K562 (cell line): ENCODE measurements at regions not wholly inside any gene's neighbourhood (a gene's known extent, or its start where the extent isn't known, plus 50 kb on each side); places are given as distances from the start of the nearest gene placed in this dataset.

Experiments
- ATAC-seq: fragments of 200-7000 bp; cut with Tn5 transposase; 3 replicates; pipeline ENCODE4 v1.9.1; 2020; ENCODE audit warnings: moderate library complexity
- BruUV-seq: library from RNA; stranded (reverse); fragments of 400-500 nt; replicated peaks from 2 replicates; lab custom pipeline; 2021; lab: Mats Ljungman, UMichigan
- CTCF ChIA-PET: fragments of 300-600 bp; formaldehyde crosslinking; extraction: SDS; loops from one replicate; lab custom pipeline; 2021; ENCODE audit warnings: low intra/inter-chr PET ratio; lab: Yijun Ruan, JAX
- POLR2A ChIA-PET: fragments of 300-600, 350-650 bp; sonication (Branson Sonifier 250); formaldehyde crosslinking; extraction: SDS; loops from one replicate; lab custom pipeline; 2021; ENCODE audit warnings: antibody characterized with exemption, inconsistent platforms; lab: Yijun Ruan, JAX
- DNase-seq, 4 experiments: peaks; one replicate each; pipeline versions ENCODE4 v3.0.0 to v3.0.0-alpha.2; 2011 to 2018; ENCODE audit warnings: low spot score in 3 of 4, mixed read lengths in 3 of 4; ENCODE audit errors: extremely low read depth in 1 of 4
- FAIRE-seq: peaks from 2 replicates; lab custom pipeline; 2011; peaks lifted over from hg19 to GRCh38; lab: Jason Lieb, UNC
- H2AFZ ChIP-seq: 2 replicates; pipeline ENCODE4 v1.6.0; 2011; ENCODE audit warnings: low read depth, low read length, control low read depth, inconsistent platforms
- H3K27ac ChIP-seq: fragments of 200-600 bp; 3 replicates; pipeline ENCODE4 v1.8.0; 2011; ENCODE audit warnings: low read depth, mild to moderate bottlenecking, control low read depth, inconsistent platforms, low read length, moderate library complexity, mixed read lengths; ENCODE audit errors: extremely low read depth
- H3K27me3 ChIP-seq, 2 experiments: fragments of 300-600 bp in 1 of 2; 2 replicates in 1 of 2; 3 replicates in 1 of 2; pipeline versions ENCODE4 v1.6.0 to v1.8.0; 2011; ENCODE audit warnings: inconsistent platforms in 2 of 2, low read length in 2 of 2, mild to moderate bottlenecking in 1 of 2, mixed read lengths in 1 of 2, moderate library complexity in 1 of 2; ENCODE audit not compliant: control insufficient read depth in 2 of 2, insufficient read depth in 2 of 2
- H3K36me3 ChIP-seq: fragments of 300-600 bp; 3 replicates; pipeline ENCODE4 v1.8.0; 2011; ENCODE audit warnings: mild to moderate bottlenecking, low read length, inconsistent platforms; ENCODE audit not compliant: control insufficient read depth, insufficient read depth
- H3K4me1 ChIP-seq, 2 experiments: fragments of 200-600 bp in 1 of 2; replicated peaks in 1 of 2; 2 replicates in 1 of 2; 3 replicates in 1 of 2; pipeline versions ENCODE4 v1.5.1 to v1.8.0; 2011; ENCODE audit warnings: inconsistent platforms in 2 of 2, low read length in 2 of 2, mild to moderate bottlenecking in 1 of 2, mixed read lengths in 1 of 2, moderate library complexity in 1 of 2; ENCODE audit not compliant: control insufficient read depth in 2 of 2, insufficient read depth in 2 of 2
- H3K4me2 ChIP-seq: 2 replicates; pipeline ENCODE4 v1.6.1; 2011; ENCODE audit warnings: low read length, control low read depth, inconsistent platforms, mixed read lengths; ENCODE audit not compliant: insufficient read depth
- H3K4me3 ChIP-seq: fragments of 200-600 bp; sonication (generic), shearing (Covaris generic); 2 replicates; pipeline ENCODE4 v1.5.1; 2016; ENCODE audit warnings: control low read depth, inconsistent platforms
- H3K79me2 ChIP-seq: fragments of 200-600 bp; 3 replicates; pipeline ENCODE4 v1.8.0; 2011; ENCODE audit warnings: low read length, inconsistent platforms; ENCODE audit not compliant: control insufficient read depth, insufficient read depth
- H3K9ac ChIP-seq, 2 experiments: 2 replicates each; pipeline versions ENCODE4 v1.6.0 to v1.6.1; 2011; ENCODE audit warnings: low read depth in 2 of 2, low read length in 2 of 2, control low read depth in 1 of 2, inconsistent platforms in 1 of 2, mild to moderate bottlenecking in 1 of 2, mixed read lengths in 1 of 2; ENCODE audit not compliant: insufficient read depth in 1 of 2
- H3K9me1 ChIP-seq: one replicate; pipeline ENCODE4 v1.6.0; 2011; ENCODE audit warnings: inconsistent platforms, mild to moderate bottlenecking, low read length, moderate library complexity; ENCODE audit not compliant: control insufficient read depth, insufficient read depth
- H3K9me3 ChIP-seq: replicated peaks from 2 replicates; pipeline ENCODE4 v1.5.1; 2011; ENCODE audit warnings: low read depth, low read length, inconsistent platforms; ENCODE audit not compliant: control insufficient read depth, insufficient read depth
- H4K20me1 ChIP-seq: replicated peaks from 2 replicates; pipeline ENCODE4 v1.6.1; 2011; ENCODE audit warnings: low read length, inconsistent platforms, mixed read lengths; ENCODE audit not compliant: control insufficient read depth, insufficient read depth
- CEBPG ChIP-seq, 3 experiments: fragments of 200-800 bp in 1 of 3; sonication (Bioruptor generic) in 1 of 3; sonication (generic) in 1 of 3; formaldehyde crosslinking in 1 of 3; IDR thresholded peaks in 2 of 3; conservative IDR thresholded peaks in 1 of 3; 2 replicates each; pipeline versions ENCODE4 v1.6.1 to v1.8.0; 2016 to 2022; ENCODE audit warnings: missing compliant biosample characterization in 2 of 3, missing genetic modification characterization in 2 of 3, mild to moderate bottlenecking in 1 of 3, missing genetic modification reagents in 1 of 3
- DIDO1 ChIP-seq: fragments of 450-650 bp; IDR thresholded peaks from 2 replicates; pipeline ENCODE4 v1.6.1; 2016; ENCODE audit warnings: low read depth, missing biosample characterization, missing genetic modification characterization
- KDM5B ChIP-seq: fragments of 200-600 bp; sonication (generic); IDR thresholded peaks from 2 replicates; pipeline ENCODE4 v1.6.1; 2012; ENCODE audit warnings: low read depth, mild to moderate bottlenecking, moderate library complexity, low read length, control low read depth, inconsistent platforms; ENCODE audit not compliant: insufficient replicate concordance
- POLR2AphosphoS2 ChIP-seq: IDR thresholded peaks from 2 replicates; pipeline ENCODE4 v1.6.1; 2012; ENCODE audit warnings: low read length, improper control_type of control experiment
- ZNF324 ChIP-seq: fragments of 250-450 bp; sonication (Bioruptor Pico); IDR thresholded peaks from 2 replicates; pipeline ENCODE4 v1.4.0; 2020; ENCODE audit warnings: mild to moderate bottlenecking
- ZNF384 ChIP-seq: IDR thresholded peaks from 2 replicates; pipeline ENCODE4 v1.6.1; 2012; ENCODE audit warnings: low read depth, low read length, improper control_type of control experiment
- ZNF561 ChIP-seq: fragments of 450-650 bp; formaldehyde crosslinking; conservative IDR thresholded peaks from 2 replicates; pipeline ENCODE4 v1.4.0; 2020; ENCODE audit warnings: mild to moderate bottlenecking, moderate library complexity
- WGBS: fragments of 100-300 bp; shearing (Covaris generic); methylation state at CpG from one replicate; pipeline ENCODE4 v1.1.6; 2016; ENCODE audit warnings: low coverage, mixed read lengths; ENCODE audit not compliant: insufficient coverage; ENCODE audit errors: missing lambda C conversion rate; 5-methylcytosine and 5-hydroxymethylcytosine counted together
- in situ Hi-C: fragments of 300-500 bp; cut with MboI; formaldehyde crosslinking; loops from 4 replicates; pipeline ENCODE4 v1.15.0; 2018; ENCODE audit warnings: inconsistent platforms, mixed read lengths
- intact Hi-C: fragments of 100-400 bp; cut with micrococcal nuclease; formaldehyde crosslinking; loops from 2 replicates; pipeline ENCODE4 v1.14.2; 2022
- TF ChIP-seq, protein P1 (sequence below): sonication (generic); formaldehyde crosslinking; IDR thresholded peaks from 2 replicates; pipeline ENCODE4 v1.8.0; 2022; ENCODE audit warnings: mild to moderate bottlenecking, low read depth, missing genetic modification reagents
- TF ChIP-seq, protein P2 (sequence below): fragments of 450-650 bp; IDR thresholded peaks from 2 replicates; pipeline ENCODE4 v1.6.1; 2017; ENCODE audit warnings: antibody characterized with exemption, mild to moderate bottlenecking
- TF ChIP-seq, protein P3 (sequence below), 2 experiments: IDR thresholded peaks; 2 replicates each; pipeline ENCODE4 v1.6.1; 2012; ENCODE audit warnings: improper control_type of control experiment in 2 of 2, low read depth in 2 of 2, low read length in 2 of 2, borderline replicate concordance in 1 of 2

GRCh38 chr13:34422956-34423355 is 519.1 kb upstream of the NBEA start:
- no peak for ATAC-seq
- no peak overlapping the region for H2AFZ ChIP-seq
- TF ChIP-seq, protein P1, sequence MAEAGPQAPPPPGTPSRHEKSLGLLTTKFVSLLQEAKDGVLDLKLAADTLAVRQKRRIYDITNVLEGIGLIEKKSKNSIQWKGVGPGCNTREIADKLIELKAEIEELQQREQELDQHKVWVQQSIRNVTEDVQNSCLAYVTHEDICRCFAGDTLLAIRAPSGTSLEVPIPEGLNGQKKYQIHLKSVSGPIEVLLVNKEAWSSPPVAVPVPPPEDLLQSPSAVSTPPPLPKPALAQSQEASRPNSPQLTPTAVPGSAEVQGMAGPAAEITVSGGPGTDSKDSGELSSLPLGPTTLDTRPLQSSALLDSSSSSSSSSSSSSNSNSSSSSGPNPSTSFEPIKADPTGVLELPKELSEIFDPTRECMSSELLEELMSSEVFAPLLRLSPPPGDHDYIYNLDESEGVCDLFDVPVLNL (CRISPR knock-in tag), result no peak
- TF ChIP-seq, protein P2, sequence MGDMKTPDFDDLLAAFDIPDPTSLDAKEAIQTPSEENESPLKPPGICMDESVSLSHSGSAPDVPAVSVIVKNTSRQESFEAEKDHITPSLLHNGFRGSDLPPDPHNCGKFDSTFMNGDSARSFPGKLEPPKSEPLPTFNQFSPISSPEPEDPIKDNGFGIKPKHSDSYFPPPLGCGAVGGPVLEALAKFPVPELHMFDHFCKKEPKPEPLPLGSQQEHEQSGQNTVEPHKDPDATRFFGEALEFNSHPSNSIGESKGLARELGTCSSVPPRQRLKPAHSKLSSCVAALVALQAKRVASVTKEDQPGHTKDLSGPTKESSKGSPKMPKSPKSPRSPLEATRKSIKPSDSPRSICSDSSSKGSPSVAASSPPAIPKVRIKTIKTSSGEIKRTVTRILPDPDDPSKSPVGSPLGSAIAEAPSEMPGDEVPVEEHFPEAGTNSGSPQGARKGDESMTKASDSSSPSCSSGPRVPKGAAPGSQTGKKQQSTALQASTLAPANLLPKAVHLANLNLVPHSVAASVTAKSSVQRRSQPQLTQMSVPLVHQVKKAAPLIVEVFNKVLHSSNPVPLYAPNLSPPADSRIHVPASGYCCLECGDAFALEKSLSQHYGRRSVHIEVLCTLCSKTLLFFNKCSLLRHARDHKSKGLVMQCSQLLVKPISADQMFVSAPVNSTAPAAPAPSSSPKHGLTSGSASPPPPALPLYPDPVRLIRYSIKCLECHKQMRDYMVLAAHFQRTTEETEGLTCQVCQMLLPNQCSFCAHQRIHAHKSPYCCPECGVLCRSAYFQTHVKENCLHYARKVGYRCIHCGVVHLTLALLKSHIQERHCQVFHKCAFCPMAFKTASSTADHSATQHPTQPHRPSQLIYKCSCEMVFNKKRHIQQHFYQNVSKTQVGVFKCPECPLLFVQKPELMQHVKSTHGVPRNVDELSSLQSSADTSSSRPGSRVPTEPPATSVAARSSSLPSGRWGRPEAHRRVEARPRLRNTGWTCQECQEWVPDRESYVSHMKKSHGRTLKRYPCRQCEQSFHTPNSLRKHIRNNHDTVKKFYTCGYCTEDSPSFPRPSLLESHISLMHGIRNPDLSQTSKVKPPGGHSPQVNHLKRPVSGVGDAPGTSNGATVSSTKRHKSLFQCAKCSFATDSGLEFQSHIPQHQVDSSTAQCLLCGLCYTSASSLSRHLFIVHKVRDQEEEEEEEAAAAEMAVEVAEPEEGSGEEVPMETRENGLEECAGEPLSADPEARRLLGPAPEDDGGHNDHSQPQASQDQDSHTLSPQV, result no peak
- no peak for TF ChIP-seq CEBPG (CRISPR knock-in tag; IDR thresholded peaks at IDR 0.05)
- no peak for TF ChIP-seq CEBPG (tag; conservative IDR thresholded peaks at IDR 0.05 in 1 of 2, IDR thresholded peaks at IDR 0.05 in 1 of 2)
- no peak for TF ChIP-seq DIDO1 (tag)
- TF ChIP-seq, protein P3, sequence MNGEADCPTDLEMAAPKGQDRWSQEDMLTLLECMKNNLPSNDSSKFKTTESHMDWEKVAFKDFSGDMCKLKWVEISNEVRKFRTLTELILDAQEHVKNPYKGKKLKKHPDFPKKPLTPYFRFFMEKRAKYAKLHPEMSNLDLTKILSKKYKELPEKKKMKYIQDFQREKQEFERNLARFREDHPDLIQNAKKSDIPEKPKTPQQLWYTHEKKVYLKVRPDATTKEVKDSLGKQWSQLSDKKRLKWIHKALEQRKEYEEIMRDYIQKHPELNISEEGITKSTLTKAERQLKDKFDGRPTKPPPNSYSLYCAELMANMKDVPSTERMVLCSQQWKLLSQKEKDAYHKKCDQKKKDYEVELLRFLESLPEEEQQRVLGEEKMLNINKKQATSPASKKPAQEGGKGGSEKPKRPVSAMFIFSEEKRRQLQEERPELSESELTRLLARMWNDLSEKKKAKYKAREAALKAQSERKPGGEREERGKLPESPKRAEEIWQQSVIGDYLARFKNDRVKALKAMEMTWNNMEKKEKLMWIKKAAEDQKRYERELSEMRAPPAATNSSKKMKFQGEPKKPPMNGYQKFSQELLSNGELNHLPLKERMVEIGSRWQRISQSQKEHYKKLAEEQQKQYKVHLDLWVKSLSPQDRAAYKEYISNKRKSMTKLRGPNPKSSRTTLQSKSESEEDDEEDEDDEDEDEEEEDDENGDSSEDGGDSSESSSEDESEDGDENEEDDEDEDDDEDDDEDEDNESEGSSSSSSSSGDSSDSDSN (IDR thresholded peaks at IDR 0.05; ENCODE audit: borderline replicate concordance in 1 of 2, low read depth in 2 of 2, low read length in 2 of 2), result no peak
- no peak for TF ChIP-seq ZNF384
- no peak for TF ChIP-seq KDM5B
- TF ChIP-seq POLR2AphosphoS2, result no peak
- no peak for TF ChIP-seq ZNF324 (CRISPR knock-in tag)
- no peak for TF ChIP-seq ZNF561 (CRISPR knock-in tag)
- TF ChIP-seq, all 486 proteins: peak for 0
- H3K4me1 ChIP-seq, result no peaks in the 10 kb centered on the region
- POLR2A ChIA-PET, result no interaction called here
- H3K27me3 ChIP-seq, result no peaks in the 10 kb centered on the region
- no peaks in the 10 kb centered on the region for H3K36me3 ChIP-seq
- in situ Hi-C loops (no loop called here), intact Hi-C loops (no loop called here)
- CTCF ChIA-PET, result no interaction called here
- FAIRE-seq (no peak), DNase-seq (no peak)
- H3K27ac ChIP-seq, result no peak overlapping the region
- H3K79me2 ChIP-seq, result no peaks in the 10 kb centered on the region
- no peak overlapping the region for H3K4me2 ChIP-seq
- 2% methylated on average over 6 of the region's 6 CpGs for WGBS
- H3K9me3 ChIP-seq, result no peaks in the 10 kb centered on the region
- no peaks in the 10 kb centered on the region for H4K20me1 ChIP-seq
- H3K4me3 ChIP-seq, result no peak overlapping the region
- H3K9ac ChIP-seq, result no peak overlapping the region
- no TSS peak for BruUV-seq
- H3K9me1 ChIP-seq, result no peaks in the 10 kb centered on the region
